Fibroblast of lung (primary cell): ENCODE measurements at regions not wholly inside any gene's neighbourhood (a gene's known extent, or its start where the extent isn't known, plus 50 kb on each side); places are given as distances from the start of the nearest gene placed in this dataset.
A peak's percentile ranks its signal among the peaks of the same experiment; 100 is the strongest.

ENCODE experiments used
- DNase-seq, 2 donors: peaks; one replicate each; pipeline versions ENCODE4 v3.0.0 to v3.0.0-alpha.2; 2010; ENCODE audit warnings: low read depth in 2 of 2
- H2AFZ ChIP-seq: 2 replicates; pipeline ENCODE4 v1.5.1; 2012; ENCODE audit warnings: low read length, control low read depth, inconsistent platforms
- H3K27ac ChIP-seq: 2 replicates; pipeline ENCODE4 v1.5.1; 2011; ENCODE audit warnings: low read length, control low read depth; ENCODE audit not compliant: insufficient read depth
- H3K27me3 ChIP-seq: 2 replicates; pipeline ENCODE4 v1.5.1; 2011; ENCODE audit warnings: mild to moderate bottlenecking, low read length; ENCODE audit not compliant: control insufficient read depth, insufficient read depth
- H3K36me3 ChIP-seq: 2 replicates; pipeline ENCODE4 v1.5.1; 2011; ENCODE audit warnings: low read length; ENCODE audit not compliant: control insufficient read depth, insufficient read depth
- H3K4me1 ChIP-seq: 2 replicates; pipeline ENCODE4 v1.5.1; 2011; ENCODE audit warnings: low read length; ENCODE audit not compliant: control insufficient read depth, insufficient read depth; ENCODE audit errors: extremely low read depth
- H3K4me2 ChIP-seq: 2 replicates; pipeline ENCODE4 v1.5.1; 2011; ENCODE audit warnings: low read length, control low read depth; ENCODE audit not compliant: insufficient read depth; ENCODE audit errors: extremely low read depth
- H3K4me3 ChIP-seq, 4 experiments: fragments of 200-600 bp in 1 of 4; sonication (generic) in 1 of 4; replicated peaks in 1 of 4; 2 replicates each; pipeline ENCODE4 v1.5.1; 2011 to 2016; ENCODE audit warnings: low read length in 4 of 4, low read depth in 3 of 4, mild to moderate bottlenecking in 3 of 4, control low read depth in 2 of 4, inconsistent platforms in 1 of 4, mixed read lengths in 1 of 4; ENCODE audit not compliant: insufficient read depth in 1 of 4; ENCODE audit errors: control extremely low read depth in 1 of 4
- H3K79me2 ChIP-seq: 2 replicates; pipeline ENCODE4 v1.5.1; 2012; ENCODE audit warnings: mild to moderate bottlenecking, low read length, inconsistent platforms; ENCODE audit not compliant: control insufficient read depth, insufficient read depth
- H3K9ac ChIP-seq: 2 replicates; pipeline ENCODE4 v1.5.1; 2011; ENCODE audit warnings: mild to moderate bottlenecking, low read length, control low read depth; ENCODE audit not compliant: insufficient read depth
- H3K9me3 ChIP-seq: 2 replicates; pipeline ENCODE4 v1.5.1; 2012; ENCODE audit warnings: low read depth, low read length; ENCODE audit not compliant: control insufficient read depth, insufficient read depth
- H4K20me1 ChIP-seq: 2 replicates; pipeline ENCODE4 v1.5.1; 2011; ENCODE audit warnings: low read length; ENCODE audit not compliant: control insufficient read depth, insufficient read depth; ENCODE audit errors: extremely low read depth
- EZH2 ChIP-seq: IDR thresholded peaks from 2 replicates; pipeline ENCODE4 v1.5.1; 2012; ENCODE audit warnings: low read length, control low read depth, mild to moderate bottlenecking; ENCODE audit errors: missing control alignments
- TF ChIP-seq, protein P1 (sequence below), 2 donors: IDR thresholded peaks in 1 of 2; conservative IDR thresholded peaks in 1 of 2; 1 replicate in 1 of 2; 2 replicates in 1 of 2; pipeline ENCODE4 v1.5.1; 2011 to 2012; ENCODE audit warnings: low read length in 2 of 2, control low read depth in 1 of 2, inconsistent platforms in 1 of 2, low read depth in 1 of 2, mild to moderate bottlenecking in 1 of 2

GRCh38 chr1:98203466-98203865 lies 282.6 kb upstream of the DPYD start:
- Histone ChIP-seq H3K4me3 (no peak overlapping the region), H3K27ac (no peak overlapping the region), H4K20me1 (no peaks in the 10 kb centered on the region), H3K4me2 (no peak overlapping the region), H3K79me2 (no peaks in the 10 kb centered on the region), H2AFZ (no peak overlapping the region), H3K9ac (no peak overlapping the region), H3K36me3 (no peaks in the 10 kb centered on the region), H3K27me3 (no peaks in the 10 kb centered on the region), H3K4me1 (no peaks in the 10 kb centered on the region), H3K9me3 (no peaks in the 10 kb centered on the region)
- TF ChIP-seq EZH2: no peak
- TF ChIP-seq, protein P1, sequence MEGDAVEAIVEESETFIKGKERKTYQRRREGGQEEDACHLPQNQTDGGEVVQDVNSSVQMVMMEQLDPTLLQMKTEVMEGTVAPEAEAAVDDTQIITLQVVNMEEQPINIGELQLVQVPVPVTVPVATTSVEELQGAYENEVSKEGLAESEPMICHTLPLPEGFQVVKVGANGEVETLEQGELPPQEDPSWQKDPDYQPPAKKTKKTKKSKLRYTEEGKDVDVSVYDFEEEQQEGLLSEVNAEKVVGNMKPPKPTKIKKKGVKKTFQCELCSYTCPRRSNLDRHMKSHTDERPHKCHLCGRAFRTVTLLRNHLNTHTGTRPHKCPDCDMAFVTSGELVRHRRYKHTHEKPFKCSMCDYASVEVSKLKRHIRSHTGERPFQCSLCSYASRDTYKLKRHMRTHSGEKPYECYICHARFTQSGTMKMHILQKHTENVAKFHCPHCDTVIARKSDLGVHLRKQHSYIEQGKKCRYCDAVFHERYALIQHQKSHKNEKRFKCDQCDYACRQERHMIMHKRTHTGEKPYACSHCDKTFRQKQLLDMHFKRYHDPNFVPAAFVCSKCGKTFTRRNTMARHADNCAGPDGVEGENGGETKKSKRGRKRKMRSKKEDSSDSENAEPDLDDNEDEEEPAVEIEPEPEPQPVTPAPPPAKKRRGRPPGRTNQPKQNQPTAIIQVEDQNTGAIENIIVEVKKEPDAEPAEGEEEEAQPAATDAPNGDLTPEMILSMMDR (conservative IDR thresholded peaks at IDR 0.05 in 1 of 2, IDR thresholded peaks at IDR 0.05 in 1 of 2; ENCODE audit: low read depth in 1 of 2, low read length in 2 of 2): no peak
- peak; percentile 33 to 71 for DNase-seq

DNA sequence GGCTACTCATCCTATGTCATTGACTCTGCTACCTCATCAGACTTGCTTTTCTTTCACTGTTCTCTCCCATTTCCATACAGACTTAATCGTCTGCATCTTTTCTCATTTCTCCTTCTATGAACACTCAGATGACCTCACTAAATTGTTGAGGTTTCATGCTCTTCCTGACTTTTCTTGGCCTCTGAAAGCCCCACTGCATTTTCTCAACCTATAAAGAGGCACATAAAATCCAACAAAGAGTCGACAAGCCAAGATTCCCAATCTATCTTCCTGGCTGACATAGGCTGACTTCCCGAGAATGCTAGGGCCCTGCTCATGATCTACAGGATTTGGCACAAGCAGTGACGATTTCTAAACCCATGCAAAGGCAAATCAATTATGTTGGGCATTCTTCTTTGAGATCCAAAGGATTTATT lies 280.8 kb upstream of the DPYD start:
- H3K27me3 ChIP-seq: no peaks in the 10 kb centered on the region

DNA sequence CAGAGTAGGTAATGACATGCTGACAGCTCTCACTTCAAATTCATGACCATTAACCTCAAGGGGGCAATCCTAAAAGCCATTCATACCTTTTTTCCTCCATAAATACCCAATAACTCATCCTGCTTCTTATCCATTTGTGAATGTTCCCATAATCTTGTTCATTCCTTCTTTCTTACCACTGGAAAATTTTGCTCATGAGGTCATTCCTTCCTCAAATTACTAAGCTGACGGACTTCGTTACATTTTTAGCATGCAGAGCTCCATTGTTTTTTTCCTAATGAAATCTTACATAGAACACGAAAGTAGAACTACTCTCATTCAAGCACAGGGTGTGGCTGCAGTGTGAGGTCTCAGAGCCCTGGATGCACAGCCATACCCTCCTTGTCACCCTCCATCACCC lies 276.5 kb upstream of the DPYD start:
- no peaks in the 10 kb centered on the region for H3K9me3 ChIP-seq
- no peak overlapping the region for H3K4me3 ChIP-seq
- no peaks in the 10 kb centered on the region for H3K36me3 ChIP-seq
- H3K27me3 ChIP-seq: no peaks in the 10 kb centered on the region
- H3K9ac ChIP-seq: no peak overlapping the region
- no peaks in the 10 kb centered on the region for H4K20me1 ChIP-seq
- H3K27ac ChIP-seq: no peak overlapping the region
- TF ChIP-seq, protein P1 (conservative IDR thresholded peaks at IDR 0.05 in 1 of 2, IDR thresholded peaks at IDR 0.05 in 1 of 2; ENCODE audit: low read depth in 1 of 2, low read length in 2 of 2): no peak
- no peak for TF ChIP-seq EZH2
- H2AFZ ChIP-seq: no peak overlapping the region
- H3K4me1 ChIP-seq: no peaks in the 10 kb centered on the region
- H3K4me2 ChIP-seq: no peak overlapping the region
- peak in 1 of 2 donors; percentile 79 for DNase-seq
- H3K79me2 ChIP-seq: no peaks in the 10 kb centered on the region

More for the DNA sequence above, 280.8 kb upstream of the DPYD start:
- Histone ChIP-seq H3K4me1 (no peaks in the 10 kb centered on the region), H3K27ac (no peak overlapping the region), H3K4me3 (no peak overlapping the region), H3K9ac (no peak overlapping the region), H3K4me2 (no peak overlapping the region), H3K36me3 (no peaks in the 10 kb centered on the region), H3K9me3 (no peaks in the 10 kb centered on the region), H4K20me1 (no peaks in the 10 kb centered on the region), H2AFZ (peak overlapping the region; percentile 20), H3K79me2 (no peaks in the 10 kb centered on the region)
- peak; percentile 61 to 97 for DNase-seq
- TF ChIP-seq, protein P1 (conservative IDR thresholded peaks at IDR 0.05 in 1 of 2, IDR thresholded peaks at IDR 0.05 in 1 of 2; ENCODE audit: low read depth in 1 of 2, low read length in 2 of 2): no peak
- no peak for TF ChIP-seq EZH2
